HG03521 (cell line): ENCODE measurements at regions not wholly inside any gene's neighbourhood (a gene's known extent, or its start where the extent isn't known, plus 50 kb on each side); places are given as distances from the start of the nearest gene placed in this dataset.

Experiments
- ATAC-seq: cut with Tn5 transposase; IDR thresholded peaks from one replicate; pipeline ENCODE4 v1.9.1; 2021; ENCODE audit warnings: mild to moderate bottlenecking, moderate library complexity; ENCODE audit not compliant: unreplicated experiment

DNA sequence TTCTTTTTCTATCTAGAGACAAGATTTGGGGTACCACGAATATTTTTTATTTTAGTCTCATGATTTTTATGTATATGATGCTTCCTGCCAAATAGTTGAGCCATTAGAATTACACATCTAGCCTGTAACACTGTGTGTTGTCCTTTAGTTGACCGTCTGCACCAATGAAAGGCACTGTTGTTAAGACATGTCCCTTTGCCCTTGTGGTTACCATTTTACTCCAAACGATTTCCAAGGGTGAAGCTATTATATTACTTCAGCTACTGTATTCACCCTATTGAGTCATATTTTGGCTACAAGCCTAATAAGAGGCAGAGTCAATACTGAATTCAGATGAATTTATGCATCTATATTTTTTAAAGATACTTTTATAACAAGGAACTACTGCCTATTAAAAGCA lies 207.6 kb downstream of the CETN3 start:
- ATAC-seq = no peak

DNA sequence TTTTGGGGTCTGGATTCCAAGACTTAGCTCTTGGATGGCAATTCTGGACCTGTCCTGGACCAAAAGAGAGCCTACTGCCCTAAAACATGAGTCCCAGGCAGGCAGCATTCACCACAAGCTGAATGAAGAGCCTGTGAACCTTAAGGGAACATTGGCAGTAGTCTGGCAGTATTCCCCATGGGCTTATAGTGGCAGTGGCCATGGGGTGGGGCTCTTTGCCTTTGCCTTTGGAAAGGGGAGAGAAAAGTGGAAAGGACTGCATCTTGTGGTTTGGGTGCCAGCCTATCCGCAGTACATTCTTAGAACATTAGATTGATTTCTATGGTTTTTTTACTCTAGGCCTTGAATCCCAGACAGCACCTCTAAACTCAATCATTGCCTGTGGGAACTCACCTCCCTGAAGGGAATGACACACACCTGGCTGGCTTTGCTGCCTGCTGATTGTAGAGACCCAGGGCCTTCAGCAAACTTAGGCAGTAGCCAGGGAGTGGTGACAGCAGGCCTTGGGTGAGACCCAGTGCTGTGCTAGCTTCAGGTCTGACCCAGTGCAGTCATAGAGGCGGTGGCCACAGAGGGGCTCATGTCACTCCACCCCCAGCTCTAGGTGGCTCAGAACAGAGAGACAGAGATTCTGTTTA lies 216.3 kb downstream of the CETN3 start:
- ATAC-seq = no peak

DNA sequence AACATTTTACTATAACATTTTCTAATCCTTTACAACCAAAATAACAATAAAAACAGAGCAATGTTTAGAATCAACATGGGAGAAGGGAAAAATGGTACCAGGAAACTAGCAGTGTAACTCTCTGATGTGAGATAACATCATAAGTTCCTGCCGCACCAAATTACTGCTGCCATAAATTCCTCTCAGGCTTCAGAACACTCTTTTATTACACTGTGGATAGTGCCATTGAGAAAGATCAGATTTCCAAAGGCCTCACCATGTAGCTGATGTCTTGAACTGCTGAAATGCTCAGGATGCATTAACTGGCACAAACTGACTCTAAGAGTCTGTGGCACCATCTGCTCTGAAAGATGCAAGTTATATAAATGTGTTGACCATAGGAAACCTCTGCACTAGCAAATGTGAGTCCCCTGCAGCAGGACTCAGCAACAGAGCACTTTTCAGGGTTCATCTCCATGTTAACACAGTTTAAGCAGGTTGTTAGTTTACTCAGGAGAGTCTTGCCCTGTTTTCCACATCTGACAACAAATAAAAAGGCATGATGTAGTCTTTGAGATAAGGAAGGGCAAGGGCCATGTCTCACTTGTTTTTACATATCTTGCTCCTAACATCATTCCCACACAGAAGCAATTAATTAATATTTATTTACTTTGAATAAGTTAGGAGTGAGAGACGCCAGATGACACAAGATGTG lies 218.1 kb downstream of the CETN3 start:
- no peak for ATAC-seq

DNA sequence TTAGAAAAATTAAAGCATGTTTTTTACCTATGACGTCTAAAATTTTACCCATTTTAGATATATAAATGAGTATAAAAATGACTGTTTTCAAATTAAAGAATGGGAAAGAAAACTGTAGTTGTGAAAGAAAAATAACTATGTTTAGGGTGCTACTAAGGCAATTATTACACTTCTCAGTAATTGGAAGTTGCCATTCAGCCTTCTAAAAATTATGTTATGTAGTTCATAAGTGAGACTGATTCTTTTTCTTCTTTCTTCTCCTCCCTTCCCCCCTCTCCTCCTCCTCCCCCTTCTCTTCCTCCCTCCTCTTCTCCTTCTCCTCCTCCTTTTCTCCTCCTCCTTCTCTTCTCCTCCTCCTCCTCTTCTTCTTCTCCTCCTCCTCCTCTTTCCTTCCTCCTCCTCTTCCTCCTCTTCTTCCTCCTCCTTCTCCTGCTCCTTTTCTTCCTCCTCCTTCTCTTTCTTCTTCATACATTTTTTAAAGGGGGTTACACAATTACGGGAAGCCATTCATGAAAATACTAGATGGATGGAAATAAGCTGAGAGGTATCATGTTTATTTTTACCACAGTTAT lies 223.6 kb downstream of the CETN3 start:
- no peak for ATAC-seq

DNA sequence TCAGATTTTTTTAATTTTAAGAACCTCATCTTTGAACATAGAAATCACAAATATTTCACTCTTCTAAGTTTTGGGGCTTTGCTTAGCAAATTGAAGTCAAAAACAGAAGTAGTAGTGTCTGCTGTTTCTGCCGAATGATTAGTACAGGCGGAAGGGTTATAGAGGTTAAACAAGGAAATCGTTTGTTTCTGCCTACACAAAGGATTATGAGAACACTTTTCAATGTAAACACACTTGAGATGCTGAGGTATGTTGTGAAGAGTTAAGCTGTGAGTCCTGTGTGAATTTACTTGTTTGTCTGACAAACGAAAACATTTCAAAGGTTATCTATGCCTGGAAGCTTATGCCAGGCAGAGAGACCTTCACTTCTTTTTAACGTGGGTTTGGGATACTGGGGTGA lies 224.8 kb downstream of the CETN3 start:
- ATAC-seq = no peak

DNA sequence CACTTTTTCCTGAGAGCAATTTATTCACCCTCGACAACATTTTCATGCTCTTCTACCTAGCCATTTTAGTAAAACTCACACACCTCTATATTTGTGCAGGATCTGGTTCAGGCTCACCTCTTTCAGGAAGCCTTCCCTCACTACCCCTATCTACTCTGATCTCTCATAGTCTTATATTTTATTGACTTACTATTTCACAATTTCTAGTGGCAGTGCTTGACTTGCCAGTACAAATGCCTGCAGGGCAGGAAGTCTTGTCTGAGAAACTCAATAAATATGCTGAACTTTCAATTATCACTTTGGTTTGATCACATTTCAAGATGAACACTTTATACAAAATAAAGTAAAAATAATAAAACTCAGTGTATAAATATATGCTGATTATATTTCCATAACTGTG lies 226.8 kb downstream of the CETN3 start:
- ATAC-seq = no peak

DNA sequence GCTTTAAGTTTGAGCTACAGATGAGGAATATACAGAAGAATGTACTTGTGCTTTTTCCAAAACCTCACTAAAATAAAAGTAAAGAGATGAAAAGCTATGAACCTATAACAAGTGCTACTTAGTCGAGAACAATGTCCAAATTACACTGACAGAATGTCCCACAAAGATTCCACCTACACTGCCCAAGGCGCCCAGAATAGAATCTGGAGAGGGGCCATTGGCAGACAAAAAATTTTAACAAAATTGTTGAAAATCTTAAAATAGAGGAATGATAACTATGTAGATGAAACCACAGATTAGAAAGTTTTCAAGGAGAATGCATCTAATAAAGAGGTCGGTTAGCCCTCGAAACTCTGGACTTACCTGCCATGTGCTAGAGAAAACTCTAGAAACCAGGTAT lies 235.3 kb downstream of the CETN3 start:
- ATAC-seq = no peak

DNA sequence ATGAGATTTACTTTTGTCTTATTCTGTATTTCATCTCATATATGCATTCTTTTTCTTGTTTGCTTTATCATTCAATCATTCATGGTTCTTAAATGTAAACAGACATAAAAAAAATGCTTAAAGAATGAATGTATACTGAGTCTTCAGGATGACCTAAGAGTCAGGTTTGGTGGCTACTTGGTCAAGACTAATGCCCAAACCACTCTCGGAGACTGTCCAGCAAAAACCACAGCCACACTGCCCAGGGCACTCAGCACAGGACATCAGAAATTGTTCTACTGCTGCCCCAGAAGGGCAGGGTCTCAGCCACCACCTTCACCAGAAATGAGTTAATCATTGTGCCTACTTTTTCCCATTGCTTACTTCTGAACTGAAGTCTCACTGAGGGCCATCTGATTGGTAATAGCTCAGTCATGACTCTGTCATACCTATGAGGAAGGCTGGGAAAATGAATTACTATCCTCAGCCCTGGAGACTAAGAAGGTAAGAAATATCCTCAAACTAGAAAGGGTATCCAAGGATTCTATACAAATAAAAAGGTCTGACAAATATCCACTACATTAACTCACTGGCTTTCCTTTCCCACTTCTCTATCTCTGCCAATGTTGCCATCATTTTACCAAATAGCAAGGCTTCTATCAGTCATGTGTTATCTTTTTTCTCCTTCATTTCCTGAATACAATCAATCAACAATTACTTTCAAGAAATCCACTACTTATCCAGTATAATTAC lies 236.1 kb downstream of the CETN3 start:
- no peak for ATAC-seq

DNA sequence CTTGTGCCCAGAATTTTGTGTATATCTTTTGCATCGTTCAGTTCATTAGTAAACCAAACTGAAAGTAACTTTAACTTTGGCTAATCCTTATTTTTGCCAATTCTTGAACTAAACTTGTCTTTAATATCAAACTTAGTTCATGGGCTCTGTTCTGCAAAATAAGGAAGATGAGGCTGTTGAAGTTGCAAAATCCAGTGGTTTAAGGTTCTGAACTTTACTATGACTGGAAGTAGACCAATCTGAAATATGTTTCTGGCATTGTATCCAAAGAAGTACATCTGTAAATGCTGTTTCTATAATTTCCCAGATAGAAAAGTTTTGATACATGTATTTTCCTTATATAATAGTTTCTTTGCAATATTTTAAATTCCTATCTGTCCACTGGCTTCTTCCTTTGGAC lies 238.1 kb downstream of the CETN3 start:
- ATAC-seq = no peak

DNA sequence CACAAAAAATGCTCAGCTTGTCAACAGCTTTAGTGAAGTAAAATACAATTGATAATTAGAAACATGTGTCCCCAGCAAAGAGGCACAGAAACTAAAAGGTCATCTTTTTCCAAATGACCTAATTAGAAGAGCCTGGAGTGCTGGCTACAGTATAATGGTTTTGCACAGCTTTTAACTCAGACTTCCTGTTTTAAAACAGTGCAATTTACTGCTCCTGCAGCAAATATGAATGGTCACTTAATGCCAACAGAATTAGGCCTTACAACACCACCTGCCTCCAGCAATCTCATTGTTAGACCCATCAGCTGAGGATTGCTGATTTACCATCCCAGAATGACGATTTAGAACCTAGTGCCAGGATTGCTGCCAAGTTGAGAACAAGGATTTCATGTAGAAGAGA lies 239.3 kb downstream of the CETN3 start:
- no peak for ATAC-seq

DNA sequence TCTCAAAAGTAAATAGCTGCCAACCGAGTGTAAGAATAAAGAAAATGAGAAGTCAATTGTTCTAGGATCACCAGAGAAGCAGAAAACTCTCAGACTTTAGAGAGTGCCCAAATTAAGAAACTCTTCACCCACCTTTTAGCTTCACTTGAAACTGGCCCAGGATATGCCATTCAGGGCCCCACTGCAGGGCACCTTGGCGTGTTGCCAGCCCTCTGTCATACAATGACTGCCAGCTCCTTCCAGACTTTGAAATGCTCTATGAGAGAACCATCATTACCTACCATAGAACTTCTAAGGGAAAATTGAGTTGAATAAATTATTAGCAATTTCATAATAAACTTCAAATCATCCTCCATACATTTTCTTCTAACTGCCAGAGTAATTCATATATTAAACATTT lies 240.5 kb downstream of the CETN3 start:
- no peak for ATAC-seq

DNA sequence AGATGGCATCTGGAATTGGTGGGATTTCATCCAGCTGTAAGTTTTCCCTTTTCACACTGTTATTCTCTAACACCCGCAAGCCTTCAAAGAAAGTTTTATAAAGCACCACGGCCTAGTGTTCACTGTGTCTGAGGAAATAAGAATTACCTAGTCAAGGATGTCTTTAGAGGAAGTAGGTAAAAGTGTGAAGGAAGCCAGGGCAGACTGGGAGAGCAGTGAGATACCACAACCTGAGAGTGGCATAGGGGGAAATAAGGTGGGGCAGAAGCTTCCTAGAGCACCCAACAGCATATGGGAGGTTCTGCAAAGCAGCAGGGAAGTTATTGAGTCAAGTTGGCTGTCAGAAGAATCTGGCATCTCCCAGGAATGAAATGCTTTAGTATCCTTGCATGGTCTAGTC lies 241.2 kb downstream of the CETN3 start:
- no peak for ATAC-seq

DNA sequence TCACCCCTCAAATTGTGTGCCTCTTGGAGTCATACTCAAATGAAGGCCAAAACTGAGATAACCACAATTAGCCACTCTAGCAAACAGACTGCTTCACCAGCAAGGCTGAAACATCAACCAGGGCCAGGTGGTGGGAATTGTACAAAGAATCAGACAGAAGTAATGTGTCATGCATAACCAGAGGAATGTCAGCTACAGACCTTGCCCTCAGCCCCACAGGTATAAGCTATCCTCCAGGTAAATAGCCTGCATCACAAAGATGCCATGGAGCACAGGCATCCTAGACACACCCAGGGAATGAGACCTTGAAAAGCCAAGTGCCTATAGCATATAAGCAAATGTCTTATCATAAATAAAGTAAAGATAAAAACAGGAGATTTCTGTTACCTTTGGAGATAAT lies 242.7 kb downstream of the CETN3 start:
- ATAC-seq = no peak

DNA sequence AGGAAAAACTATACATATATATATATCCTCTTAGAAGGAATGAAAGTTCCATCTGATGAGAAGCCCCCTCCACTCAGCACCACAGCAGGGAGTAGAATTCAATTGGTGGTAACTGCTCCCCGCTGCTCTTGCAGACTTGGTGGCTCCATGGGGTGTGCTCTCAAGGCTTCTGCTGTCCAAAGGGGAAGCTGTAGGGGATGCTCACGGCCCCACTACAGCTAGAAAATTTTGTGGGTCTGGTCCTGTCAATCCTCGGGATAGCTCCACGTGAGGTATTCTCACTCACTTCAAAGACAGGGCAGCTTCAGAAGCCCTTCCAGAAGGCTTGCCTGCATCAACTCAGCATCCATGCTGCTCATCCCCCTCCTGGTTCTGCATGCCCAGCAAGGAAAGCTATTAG lies 247.2 kb downstream of the CETN3 start:
- no peak for ATAC-seq

DNA sequence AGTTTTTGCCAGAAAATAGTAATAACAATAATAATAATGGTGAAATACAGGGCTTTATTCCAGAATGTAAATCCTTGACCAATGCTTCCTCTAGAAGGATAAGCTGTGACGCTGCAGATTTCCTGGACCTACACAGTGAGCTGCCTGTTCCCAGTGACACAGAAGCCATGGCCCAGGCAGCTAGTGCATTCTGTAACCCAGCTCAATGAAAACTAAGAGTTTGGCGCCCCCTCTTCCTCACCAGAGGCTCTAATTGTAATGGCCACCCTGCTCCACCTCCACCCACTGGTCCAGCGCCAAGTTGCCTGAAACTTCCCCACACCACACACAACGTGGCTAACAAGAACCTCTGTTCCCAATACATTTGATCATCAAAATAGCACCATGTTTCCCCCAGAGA lies 248.1 kb downstream of the CETN3 start:
- ATAC-seq = peak; percentile 64

DNA sequence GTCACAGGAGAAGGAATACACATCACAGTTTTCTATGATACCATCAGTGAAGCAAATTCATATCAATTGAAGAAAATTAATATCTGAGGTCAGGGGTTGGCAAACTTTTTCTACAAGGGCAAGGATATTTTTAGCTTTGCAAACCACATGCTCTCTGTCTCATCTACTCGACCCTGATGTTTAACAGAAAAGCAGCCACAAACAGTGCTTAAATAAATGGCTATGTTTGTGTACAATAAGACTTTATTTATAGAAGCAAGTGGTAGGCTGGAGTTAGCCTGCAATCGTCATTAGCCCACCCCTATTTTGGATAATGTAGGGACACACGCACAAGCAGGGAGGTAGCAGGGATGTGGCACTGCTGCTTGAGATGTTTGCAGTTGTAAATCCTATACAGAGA lies 251.4 kb downstream of the CETN3 start:
- no peak for ATAC-seq

DNA sequence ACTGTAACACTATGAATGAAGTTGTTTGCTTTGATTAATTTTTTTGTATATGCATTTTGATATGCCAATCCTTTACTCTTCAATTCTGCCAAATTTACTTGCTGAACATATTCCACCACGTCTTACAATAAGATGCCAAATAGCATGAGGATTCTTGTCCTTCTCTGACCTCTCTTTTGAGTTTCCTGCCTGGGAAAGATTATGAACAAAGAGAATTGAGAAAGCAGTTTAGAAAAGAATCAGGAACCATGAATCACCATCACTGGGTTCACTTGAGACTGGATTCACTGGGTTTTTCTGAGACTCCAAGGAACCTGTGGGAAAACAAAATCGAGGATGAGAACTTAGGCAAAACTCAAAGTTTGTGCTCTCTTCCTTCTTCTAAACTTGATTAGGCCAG lies 256.5 kb downstream of the CETN3 start:
- ATAC-seq = no peak

DNA sequence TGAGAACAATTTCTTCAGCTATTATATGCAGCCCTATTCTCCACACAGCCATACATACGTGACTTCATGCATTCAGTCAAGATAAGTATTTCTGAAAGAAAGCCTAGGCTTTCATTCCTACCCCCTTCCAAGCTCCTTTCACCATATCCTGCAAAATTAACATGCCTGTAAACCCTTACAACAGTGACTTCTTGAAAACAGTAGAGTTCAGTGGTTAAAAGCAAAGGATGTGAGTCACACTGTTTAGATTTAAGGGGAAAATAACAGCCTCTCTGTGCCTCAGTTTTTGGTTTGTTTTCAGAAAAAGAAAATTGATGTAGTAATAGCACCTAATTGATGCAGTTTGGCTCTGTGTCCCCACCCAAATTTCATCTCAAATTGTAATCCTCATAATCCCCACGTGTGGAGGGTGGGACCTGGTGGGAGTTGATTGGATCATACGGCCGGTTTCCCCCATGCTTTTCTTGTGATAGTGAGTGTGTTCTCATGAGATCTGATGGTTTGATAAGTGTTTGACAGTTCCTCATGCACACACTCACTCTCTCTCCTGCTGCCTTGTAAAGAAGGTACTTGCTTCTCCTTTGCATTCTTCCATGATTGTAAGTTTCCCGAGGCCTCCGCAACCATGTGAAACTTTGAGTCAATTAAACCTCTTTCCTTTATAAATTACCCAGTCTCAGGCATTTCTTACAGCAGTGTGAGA lies 264.8 kb downstream of the CETN3 start:
- ATAC-seq = no peak

DNA sequence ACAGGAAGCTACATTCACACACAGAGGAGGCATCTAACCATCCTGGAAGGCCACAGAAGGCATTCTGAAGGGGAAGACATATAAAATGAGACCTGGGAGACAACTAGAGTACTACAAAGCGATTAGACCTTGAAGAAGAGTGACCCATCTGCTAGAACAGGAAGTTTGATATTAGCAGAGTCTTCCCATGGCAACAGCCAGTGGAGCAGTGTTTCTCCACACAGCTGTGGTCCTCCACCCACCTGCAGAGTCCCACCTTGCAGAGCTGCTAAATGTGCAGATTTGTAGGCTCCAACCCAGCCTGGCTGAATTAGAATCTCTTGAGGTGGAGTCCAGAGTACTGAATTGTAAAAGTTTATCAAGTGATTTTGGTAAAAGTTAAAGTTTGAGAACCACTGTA lies 267.0 kb downstream of the CETN3 start:
- ATAC-seq = no peak

DNA sequence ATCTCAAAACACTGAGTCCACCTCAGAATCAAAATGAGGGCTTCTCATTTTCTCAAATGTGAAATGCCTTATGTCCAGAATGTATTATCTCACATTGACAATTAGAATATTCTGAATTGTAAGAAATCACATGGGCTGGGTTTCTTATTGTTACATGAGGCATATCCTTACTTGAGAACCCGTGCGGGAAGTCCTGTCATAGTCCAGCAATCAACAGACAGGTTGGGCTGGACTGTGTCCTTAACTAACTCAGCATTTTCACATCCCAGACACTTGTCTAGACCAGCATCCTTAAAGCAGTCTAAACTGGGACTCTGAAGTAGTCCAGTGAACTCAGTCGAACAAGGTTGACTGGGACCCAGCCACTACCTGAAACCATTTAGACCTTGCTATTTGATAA lies 267.6 kb downstream of the CETN3 start:
- no peak for ATAC-seq

DNA sequence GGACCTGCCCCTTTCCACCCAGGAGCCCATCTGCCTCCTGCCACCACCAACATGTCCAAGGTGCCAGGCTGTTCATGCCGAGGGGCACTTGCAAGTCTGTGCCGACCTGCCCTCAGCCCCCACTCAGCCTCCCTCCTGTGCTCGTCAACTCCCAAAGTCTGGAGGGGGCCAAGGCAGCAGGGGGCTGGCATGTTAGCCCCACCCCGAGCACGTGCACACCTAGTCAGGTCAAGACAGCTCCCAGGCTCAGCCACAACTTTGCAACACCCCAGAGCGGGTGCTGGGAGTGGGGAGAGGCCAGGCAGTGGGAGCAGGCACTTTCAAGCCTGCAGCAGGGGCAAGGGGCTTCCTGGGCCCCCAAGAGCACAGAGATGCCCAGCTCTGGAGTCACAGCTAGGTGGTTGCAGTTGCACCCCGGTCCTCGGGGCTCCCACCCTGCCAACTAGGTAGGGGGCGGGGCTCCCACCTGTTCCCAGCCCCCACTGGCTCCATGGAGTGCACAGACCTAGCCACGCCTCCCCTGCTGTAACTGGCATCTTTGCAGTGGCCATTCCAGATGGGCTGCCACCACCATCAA lies 272.5 kb downstream of the CETN3 start:
- ATAC-seq = no peak
